Thoracic aorta (tissue), 2 donors: ENCODE measurements at regions not wholly inside any gene's neighbourhood (a gene's known extent, or its start where the extent isn't known, plus 50 kb on each side); places are given as distances from the start of the nearest gene placed in this dataset.

Experiments used
- ATAC-seq: fragments of 150-250 bp; one replicate; pipeline ENCODE4 v1.8.0; 2017; ENCODE audit warnings: low read depth; ENCODE audit not compliant: insufficient number of reproducible peaks, low FRiP score
- DNase-seq: peaks from one replicate; pipeline ENCODE4 v3.0.0-alpha.2; 2020; ENCODE audit warnings: low spot score
- H3K27ac ChIP-seq, 2 donors: fragments of 200-600 bp; sonication (generic); 1 replicate in 1 of 2; 2 replicates in 1 of 2; pipeline ENCODE4 v1.5.1; 2016; ENCODE audit warnings: mild to moderate bottlenecking in 2 of 2, moderate library complexity in 2 of 2
- H3K27me3 ChIP-seq: fragments of 200-600 bp; sonication (generic); replicated peaks from 2 replicates; pipeline ENCODE4 v1.6.0; 2016; ENCODE audit warnings: mild to moderate bottlenecking; ENCODE audit not compliant: insufficient read depth
- H3K36me3 ChIP-seq: fragments of 200-600 bp; sonication (generic); one replicate; pipeline ENCODE4 v1.5.1; 2016
- H3K4me1 ChIP-seq, 2 donors: fragments of 200-600 bp; sonication (generic); 1 replicate in 1 of 2; 2 replicates in 1 of 2; pipeline versions ENCODE4 v1.5.1 to v1.6.0; 2016; ENCODE audit warnings: low read depth in 2 of 2, mild to moderate bottlenecking in 1 of 2; ENCODE audit not compliant: control insufficient read depth in 1 of 2
- H3K4me3 ChIP-seq: fragments of 200-600 bp; sonication (generic); 2 replicates; pipeline ENCODE4 v1.5.1; 2016; ENCODE audit warnings: mild to moderate bottlenecking
- H3K9me3 ChIP-seq: fragments of 200-600 bp; sonication (generic); 2 replicates; pipeline ENCODE4 v1.5.1; 2016
- TF ChIP-seq, protein P1 (sequence below): fragments of 200-600 bp; sonication (generic); IDR thresholded peaks from one replicate; pipeline ENCODE4 v1.5.1; 2019; ENCODE audit warnings: antibody characterized with exemption

- TF ChIP-seq, protein P1, sequence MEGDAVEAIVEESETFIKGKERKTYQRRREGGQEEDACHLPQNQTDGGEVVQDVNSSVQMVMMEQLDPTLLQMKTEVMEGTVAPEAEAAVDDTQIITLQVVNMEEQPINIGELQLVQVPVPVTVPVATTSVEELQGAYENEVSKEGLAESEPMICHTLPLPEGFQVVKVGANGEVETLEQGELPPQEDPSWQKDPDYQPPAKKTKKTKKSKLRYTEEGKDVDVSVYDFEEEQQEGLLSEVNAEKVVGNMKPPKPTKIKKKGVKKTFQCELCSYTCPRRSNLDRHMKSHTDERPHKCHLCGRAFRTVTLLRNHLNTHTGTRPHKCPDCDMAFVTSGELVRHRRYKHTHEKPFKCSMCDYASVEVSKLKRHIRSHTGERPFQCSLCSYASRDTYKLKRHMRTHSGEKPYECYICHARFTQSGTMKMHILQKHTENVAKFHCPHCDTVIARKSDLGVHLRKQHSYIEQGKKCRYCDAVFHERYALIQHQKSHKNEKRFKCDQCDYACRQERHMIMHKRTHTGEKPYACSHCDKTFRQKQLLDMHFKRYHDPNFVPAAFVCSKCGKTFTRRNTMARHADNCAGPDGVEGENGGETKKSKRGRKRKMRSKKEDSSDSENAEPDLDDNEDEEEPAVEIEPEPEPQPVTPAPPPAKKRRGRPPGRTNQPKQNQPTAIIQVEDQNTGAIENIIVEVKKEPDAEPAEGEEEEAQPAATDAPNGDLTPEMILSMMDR = no peak
- no peak for ATAC-seq
These were observed 194.1 kb downstream of the USP12 start for GRCh38 chr13:26977541-26977940.

GRCh38 chr13:26976313-26976712, 195.3 kb downstream of the USP12 start:
- DNase-seq (no peak), ATAC-seq (no peak)
- Histone ChIP-seq H3K4me3 (no peak overlapping the region), H3K36me3 (no peaks in the 10 kb centered on the region), H3K4me1 (no peaks in the 10 kb centered on the region), H3K27ac (no peak overlapping the region), H3K27me3 (no peaks in the 10 kb centered on the region), H3K9me3 (no peaks in the 10 kb centered on the region)
- TF ChIP-seq, protein P1 = no peak

More at GRCh38 chr13:26977541-26977940, 194.1 kb downstream of the USP12 start:
- Histone ChIP-seq H3K36me3 (no peaks in the 10 kb centered on the region), H3K4me1 (peaks cover 0 to 2% of the 10 kb centered on the region in 2 donors), H3K27ac (no peak overlapping the region), H3K27me3 (no peaks in the 10 kb centered on the region), H3K9me3 (no peaks in the 10 kb centered on the region), H3K4me3 (no peak overlapping the region)
- DNase-seq = no peak

DNA sequence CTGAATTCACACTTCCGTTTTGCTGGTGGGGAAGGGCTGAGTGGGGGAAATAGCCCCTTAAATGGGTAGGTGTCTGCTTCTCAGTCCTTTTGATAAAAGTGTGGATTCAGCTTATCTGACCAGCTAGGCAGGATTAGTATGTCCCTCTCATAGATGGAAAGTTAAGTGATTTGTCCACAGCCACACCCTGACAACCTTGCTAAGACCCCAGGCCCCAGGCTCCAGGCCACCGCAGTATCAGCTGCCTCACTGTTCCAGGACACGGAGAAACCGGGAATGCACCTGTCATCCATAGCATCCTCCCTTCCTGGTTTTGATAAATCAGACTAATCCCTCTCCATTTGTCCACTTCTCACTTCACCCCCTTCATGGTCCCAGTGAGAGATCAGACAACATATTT, 197.7 kb downstream of the USP12 start:
- H3K9me3 ChIP-seq = no peaks in the 10 kb centered on the region

GRCh38 chr13:26973295-26973694, 198.3 kb downstream of the USP12 start:
- H3K4me1 ChIP-seq = no peaks in the 10 kb centered on the region
- ATAC-seq (no peak), DNase-seq (no peak)
- H3K27me3 ChIP-seq = no peaks in the 10 kb centered on the region
- H3K36me3 ChIP-seq = no peaks in the 10 kb centered on the region
- TF ChIP-seq, protein P1 = no peak
- no peaks in the 10 kb centered on the region for H3K9me3 ChIP-seq
- H3K27ac ChIP-seq = no peak overlapping the region
- no peak overlapping the region for H3K4me3 ChIP-seq

More for the DNA sequence above, 197.7 kb downstream of the USP12 start:
- ATAC-seq = no peak
- no peak overlapping the region for H3K27ac ChIP-seq
- TF ChIP-seq, protein P1 = no peak
- no peaks in the 10 kb centered on the region for H3K4me1 ChIP-seq
- no peak for DNase-seq
- H3K27me3 ChIP-seq = no peaks in the 10 kb centered on the region
- H3K4me3 ChIP-seq = no peak overlapping the region
- H3K36me3 ChIP-seq = no peaks in the 10 kb centered on the region

- no peak overlapping the region for H3K4me3 ChIP-seq
- H3K9me3 ChIP-seq = no peaks in the 10 kb centered on the region
- no peaks in the 10 kb centered on the region for H3K27me3 ChIP-seq
- H3K36me3 ChIP-seq = no peaks in the 10 kb centered on the region
- H3K4me1 ChIP-seq = no peaks in the 10 kb centered on the region
- DNase-seq = no peak
- TF ChIP-seq, protein P1 = no peak
- H3K27ac ChIP-seq = no peak overlapping the region
- no peak for ATAC-seq
These were observed 199.4 kb downstream of the USP12 start for GRCh38 chr13:26971990-26972887.
